B cell (primary cell): ENCODE measurements at regions not wholly inside any gene's neighbourhood (a gene's known extent, or its start where the extent isn't known, plus 50 kb on each side); places are given as distances from the start of the nearest gene placed in this dataset.

Experiments used
- CTCF ChIP-seq: fragments of 200-600 bp; IDR thresholded peaks from one replicate; pipeline ENCODE4 v1.8.0; 2022; ENCODE audit warnings: antibody characterized with exemption, mild to moderate bottlenecking
- EZH2 ChIP-seq: IDR thresholded peaks from 2 replicates; pipeline ENCODE4 v1.6.1; 2012; ENCODE audit warnings: borderline replicate concordance, low read depth, mild to moderate bottlenecking, moderate library complexity, low read length; ENCODE audit not compliant: insufficient read depth, poor library complexity, severe bottlenecking

- TF ChIP-seq CTCF (no peak), EZH2 (no peak)
These were observed 205.7 kb upstream of the PUM3 start for GRCh38 chr9:3049636-3050035.
